ENCODE measurements at regions not wholly inside any gene's neighbourhood (a gene's known extent, or its start where the extent isn't known, plus 50 kb on each side); places are given as distances from the start of the nearest gene placed in this dataset.
"Not testable (repeated sequence)": the region's sequence is repeated elsewhere in the genome, so short reads cannot be mapped to it uniquely, and the experiment has no call there.

DNA sequence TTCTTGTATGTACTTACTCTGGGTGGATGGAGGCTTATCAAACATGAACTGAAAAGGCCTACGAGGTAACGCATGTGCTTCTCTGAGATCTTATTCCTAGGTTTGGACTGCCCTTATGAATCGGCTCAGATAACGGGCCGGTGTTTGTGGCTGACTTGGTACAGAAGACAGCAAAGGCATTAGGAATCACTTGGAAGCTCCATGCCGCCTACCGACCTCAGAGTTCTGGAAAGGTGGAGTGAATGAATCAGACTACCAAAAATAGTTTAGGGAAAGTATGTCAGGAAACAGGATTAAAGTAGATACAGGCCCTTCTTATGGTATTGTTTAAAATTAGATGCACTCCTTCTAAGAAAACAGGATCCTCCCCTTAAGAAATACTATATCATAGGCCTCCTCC, 172.4 kb upstream of the PCDH9 start:
- FAIRE-seq (no peak), DNase-seq (ENCODE audit: low spot score) (no peak)

DNA sequence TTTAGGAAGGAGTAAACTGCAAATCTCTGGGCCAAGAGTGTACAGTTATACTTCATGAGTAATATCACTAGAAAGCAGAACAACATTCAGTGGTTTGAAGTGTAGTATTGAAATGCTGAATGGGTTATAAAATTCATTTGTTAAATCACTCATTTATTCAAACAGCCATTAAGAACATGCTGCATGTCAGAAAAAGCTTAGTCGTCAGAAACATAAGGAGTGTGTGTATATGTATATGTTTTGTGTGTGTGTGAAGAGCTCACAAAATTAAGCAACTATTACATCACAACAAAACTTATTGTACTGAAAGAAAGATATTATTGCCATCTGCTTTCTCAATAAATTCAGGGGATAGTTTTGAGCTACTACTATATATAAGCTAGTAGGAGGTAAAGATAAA, 165.4 kb upstream of the PCDH9 start:
- no peak for FAIRE-seq
- no peak for DNase-seq (ENCODE audit: low spot score)

DNA sequence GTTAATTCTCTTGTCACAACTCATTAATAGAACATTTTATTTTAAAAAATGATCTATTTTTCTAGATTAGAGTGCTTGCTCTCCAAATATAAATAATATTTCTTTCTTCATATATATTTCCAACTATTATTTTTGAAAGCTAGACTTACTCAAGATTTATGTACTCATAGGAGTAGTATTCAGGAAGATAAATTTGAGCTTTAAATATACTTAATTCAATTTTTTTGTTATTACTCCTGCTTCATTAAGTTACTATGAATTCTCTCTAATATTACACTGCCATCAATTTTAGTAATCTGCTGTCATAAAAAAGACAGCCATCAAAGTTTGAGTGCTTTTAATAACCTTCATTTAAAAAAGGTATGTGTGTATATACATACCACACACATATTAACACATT, 161.9 kb upstream of the PCDH9 start:
- FAIRE-seq (no peak), DNase-seq (ENCODE audit: low spot score) (no peak)

DNA sequence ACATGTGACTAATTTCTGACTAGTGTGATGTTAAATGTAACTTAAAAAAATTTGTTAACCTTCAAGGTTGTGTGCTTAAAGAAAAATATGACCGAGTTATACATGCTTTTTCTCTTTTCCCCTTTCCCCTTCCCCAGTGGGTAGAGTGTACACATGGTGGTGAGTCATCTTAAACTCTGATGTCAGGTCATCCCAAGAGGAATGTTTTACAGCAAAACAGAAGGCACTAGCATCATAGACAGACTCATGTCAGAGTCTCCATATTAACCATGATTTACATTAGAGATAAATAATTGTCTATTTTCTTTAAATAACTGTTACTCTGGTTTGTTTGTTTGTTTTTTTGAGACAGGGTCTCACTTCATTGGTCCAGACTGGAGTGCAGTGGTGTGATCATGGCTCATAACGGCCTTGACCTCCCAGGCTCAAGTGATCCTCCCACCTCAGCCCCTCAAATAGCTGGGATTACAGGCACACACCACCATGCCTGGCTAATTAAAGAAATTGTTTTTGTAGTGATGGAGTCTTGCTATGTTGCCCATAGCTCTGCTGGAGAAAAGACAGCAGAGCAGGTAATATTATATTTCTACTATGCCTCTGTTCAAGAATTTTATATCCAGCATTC, 160.4 kb upstream of the PCDH9 start:
- no peak for FAIRE-seq

DNA sequence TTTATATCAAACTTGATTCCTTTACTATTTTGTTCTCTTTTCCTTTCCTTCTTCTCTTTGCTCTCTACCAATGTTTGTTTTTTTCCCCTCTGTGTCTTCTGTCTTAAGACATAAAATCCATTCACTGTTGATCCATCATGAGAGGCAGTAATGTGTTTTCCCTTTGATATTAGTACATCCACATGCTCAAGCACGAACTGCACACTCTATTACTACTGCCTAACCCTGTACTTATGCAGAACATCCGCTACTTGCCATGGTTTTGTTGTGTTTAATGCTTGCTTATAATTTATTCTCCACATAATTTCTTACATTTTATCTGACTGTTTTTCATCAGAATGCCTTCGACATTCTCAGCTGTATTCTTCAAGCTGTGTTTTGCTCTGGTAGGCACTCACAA, 159.0 kb upstream of the PCDH9 start:
- no peak for DNase-seq (ENCODE audit: low spot score)
- FAIRE-seq = no peak

More for the DNA sequence above, 160.4 kb upstream of the PCDH9 start:
- DNase-seq (ENCODE audit: low spot score) = no peak

DNA sequence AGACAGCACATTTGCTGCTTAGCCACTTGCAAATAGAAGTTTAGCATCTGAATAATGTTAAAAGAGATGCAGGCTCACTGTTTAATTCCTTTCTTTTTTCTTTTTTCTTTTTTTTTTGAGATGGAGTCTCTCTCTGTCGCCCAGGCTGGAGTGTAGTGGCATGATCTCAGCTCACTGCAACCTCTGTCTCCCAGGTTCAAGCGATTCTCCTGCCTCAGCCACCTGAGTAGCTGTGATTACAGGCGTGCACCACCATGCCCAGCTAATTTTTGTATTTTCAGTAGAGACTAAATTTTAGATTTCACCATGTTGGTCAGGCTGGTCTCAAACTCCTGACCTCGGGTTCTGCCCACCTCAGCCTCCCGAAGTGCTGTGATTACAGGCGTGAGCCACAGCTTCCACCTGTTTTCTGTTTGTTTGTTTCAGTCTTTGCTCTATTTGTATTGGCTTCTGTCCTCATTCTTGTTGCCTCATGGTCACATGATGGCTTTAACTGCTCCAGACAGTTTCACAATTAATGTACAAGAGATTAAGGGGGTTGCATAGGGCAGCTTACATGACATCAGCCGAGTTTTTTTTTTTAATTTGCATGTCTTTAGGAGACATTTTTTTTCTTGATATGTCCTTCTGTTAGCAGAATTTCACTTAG, 153.1 kb upstream of the PCDH9 start:
- FAIRE-seq = not testable (repeated sequence)

DNA sequence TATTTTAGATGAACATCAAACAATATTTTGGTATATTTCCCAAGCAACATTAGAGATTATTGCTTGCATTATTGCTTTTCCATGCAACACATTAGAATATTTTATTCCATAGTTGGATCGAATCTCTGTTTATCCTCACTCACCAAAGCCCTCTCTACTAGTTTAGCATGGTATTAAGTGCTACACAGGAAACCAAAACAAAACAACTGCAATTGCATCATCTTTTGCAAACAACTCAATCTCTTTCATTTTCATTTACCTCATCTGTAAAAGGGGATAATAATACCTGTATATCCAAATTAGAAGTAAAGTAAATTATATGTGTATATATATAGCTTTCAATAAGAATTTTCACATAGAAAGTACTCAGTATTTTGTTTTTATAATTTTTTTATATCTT, 147.8 kb upstream of the PCDH9 start:
- DNase-seq (ENCODE audit: low spot score) = no peak
- FAIRE-seq = no peak

More for the DNA sequence above, 153.1 kb upstream of the PCDH9 start:
- not testable (repeated sequence) for DNase-seq (ENCODE audit: low spot score)

DNA sequence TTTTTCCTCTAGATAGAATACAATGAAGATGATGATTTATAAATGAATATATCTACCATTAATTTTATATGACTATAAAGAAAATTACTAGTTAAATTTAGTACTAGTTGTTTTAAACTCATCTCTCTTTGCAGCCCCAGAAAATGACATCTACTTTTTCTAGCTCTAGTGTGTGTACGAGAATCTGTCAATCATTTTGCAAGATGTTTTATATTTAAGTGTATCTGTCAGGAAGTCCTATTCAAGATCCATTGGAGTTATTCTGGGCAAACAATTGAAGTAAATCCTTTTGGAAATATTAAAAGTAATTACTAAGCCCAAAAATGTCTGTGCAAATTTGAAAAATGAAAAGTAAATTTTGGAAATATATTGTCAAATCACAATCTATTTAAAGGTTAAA, 144.3 kb upstream of the PCDH9 start:
- no peak for FAIRE-seq
- DNase-seq (ENCODE audit: low spot score) = no peak

DNA sequence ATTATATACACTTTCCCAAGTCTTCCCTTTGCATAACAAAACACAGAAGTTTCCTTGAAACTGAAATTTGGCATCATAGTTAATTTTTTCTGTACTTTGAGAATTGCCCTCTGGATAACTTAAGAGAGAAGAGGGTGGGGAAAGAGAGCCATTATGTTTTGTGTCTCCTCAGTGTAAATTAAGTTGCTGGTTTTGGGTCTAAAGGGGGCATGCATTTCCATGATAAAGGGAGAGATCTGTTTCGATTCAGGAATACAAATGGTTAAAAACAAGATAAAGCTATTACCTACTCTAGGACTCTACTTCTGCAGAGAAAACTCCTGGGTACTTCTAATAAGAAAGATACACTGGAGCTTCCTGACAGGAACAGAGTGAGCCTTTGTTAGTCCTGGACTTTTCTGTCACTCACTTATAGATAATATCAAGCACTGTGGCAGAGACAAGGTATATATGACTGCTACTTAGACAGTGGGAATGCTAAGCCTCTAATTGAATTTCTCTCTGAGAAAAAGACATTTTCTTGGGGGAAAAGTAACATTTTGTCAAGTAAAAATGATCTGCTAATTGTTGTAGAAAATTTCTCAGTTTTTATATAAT, 142.8 kb upstream of the PCDH9 start:
- DNase-seq (ENCODE audit: low spot score) (no peak), FAIRE-seq (no peak)

DNA sequence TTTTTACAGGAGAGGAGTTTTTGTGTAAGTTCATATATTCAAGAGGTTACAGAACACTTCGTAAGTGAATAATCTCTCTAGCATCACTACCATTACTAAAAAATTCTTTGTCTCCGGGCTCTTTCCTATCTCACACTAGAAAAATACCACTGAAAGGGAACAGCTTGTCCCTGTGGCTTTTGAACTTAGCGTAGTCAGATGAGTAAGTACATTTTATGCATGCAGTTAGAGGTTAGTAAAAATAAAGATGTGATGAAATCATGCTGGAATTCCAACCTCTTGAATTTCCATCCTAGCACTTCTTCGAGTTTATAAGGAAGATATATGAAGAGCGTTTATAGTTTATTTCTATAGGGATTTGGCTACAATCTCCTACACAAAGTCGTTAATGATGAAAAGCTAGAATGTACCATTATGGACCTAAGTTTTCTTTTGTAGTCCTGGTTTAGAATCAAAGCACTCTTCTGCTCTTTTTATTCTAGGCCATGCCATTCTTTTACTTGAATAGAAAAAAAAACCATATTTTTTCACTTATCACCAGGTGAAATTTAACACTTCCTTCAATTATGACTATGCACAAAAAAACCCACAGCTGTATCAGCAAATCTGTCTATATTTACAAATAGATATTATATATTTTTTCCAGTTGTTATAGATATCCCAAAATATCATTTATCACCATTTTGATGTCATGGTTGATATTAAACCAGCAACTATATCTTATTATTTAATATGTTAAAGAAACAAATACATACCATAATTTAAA, 139.9 kb upstream of the PCDH9 start:
- FAIRE-seq = no peak
- DNase-seq (ENCODE audit: low spot score) = peak; percentile 67

DNA sequence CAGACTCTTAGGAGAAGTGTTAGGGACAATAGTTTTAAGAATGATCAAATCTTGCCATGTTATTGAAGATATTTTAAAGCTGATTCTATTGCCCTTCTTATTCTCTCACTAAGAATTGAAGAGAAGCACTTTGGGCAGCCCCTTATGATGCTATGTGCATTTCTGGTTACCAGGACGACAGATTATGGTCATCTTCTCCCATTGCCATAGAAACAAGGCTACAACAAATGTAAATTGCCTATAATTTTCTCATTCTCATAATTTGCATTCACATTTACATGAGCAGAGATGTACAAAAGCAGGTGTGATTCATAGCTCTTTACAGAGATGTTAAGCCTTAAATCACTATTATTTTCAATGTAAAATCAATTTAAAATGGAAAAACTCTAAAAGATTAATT, 137.3 kb upstream of the PCDH9 start:
- FAIRE-seq (no peak), DNase-seq (ENCODE audit: low spot score) (no peak)

DNA sequence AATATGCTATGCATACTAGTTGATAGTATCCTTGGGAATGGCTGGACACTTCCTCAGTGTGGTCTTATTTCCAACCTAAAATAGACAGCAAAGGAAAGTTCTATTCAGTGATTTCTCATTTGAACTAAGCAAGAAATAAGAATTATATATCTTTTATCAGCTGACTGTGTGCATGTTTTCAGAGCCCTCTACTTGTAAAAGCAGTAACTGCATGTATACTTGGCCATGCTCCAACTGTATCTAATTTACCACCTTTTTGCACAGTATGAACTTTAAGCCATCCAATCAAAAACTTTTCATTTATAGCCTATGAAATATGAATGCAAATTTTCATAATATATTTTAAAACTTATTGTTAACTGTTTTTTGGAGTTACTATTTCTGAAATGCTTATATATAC, 136.4 kb upstream of the PCDH9 start:
- DNase-seq (ENCODE audit: low spot score) (no peak), FAIRE-seq (no peak)

DNA sequence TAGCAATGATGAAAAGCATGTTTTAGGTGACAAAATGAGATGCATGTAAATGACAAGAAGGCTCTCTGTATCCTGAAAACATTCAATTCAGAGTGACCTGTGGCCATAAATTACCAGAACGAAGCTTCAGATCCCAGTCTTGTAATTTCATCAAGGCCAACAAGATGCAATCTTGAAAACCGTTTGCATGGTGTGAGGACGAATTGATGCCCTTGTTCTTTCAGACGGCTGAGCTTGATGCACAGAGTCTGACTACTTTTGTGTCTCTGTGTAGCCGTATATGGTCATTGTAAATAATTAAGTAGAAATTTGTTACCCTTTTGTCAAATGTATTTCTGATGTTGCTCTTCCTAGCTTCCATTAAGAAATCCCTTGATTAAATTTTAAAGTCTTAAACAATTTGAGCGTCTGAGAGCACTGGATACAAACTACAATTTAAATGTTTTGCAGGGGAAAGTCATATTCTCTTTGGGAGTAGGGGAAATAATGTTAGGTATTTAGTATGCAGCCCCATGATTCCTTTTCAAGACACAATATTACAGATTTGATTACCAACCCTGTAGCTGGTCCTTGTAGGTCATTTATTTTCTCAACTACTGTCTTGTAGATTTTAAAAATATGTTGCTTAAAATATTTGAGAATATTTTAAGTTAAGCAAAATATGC, 125.8 kb upstream of the PCDH9 start:
- FAIRE-seq (no peak), DNase-seq (ENCODE audit: low spot score) (no peak)

DNA sequence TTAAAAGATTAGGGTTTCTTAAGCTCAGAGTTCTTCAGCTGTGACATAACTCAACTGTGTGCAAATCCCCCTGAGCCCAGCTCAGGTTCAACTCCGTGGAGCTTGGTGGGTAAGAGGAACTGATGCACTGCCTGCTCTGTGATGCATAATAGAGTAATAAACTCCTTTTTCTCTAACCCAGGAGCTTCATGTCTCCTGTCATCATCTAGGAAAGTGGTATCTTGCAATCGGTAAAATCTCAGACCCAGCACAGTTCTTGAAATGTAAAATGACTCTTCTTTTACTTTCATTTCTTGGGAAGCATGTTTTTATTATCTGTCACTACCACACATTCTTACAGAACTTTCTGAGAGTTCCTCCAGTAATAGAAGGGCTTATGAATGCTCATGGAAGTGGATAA, 123.8 kb upstream of the PCDH9 start:
- DNase-seq (ENCODE audit: low spot score) (no peak), FAIRE-seq (no peak)

DNA sequence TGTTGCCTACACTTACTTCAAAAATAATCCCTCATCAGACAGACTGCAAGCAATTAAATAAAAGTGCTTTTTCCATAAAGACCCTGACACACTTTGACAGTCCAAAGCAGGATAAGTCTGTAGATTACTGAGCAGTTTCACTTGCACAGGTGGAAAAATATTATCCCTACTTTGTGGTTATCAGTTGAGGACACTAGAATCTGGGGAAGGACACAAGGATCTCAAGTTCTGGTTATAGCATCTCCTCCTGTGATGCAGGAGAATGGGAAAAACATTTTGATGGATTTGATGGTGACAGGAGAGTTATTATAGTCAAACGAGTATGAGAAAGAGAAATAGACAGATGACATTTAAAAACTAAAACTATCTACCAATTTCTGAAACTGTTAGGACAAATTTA, 122.9 kb upstream of the PCDH9 start:
- FAIRE-seq = no peak
- DNase-seq (ENCODE audit: low spot score) = no peak

DNA sequence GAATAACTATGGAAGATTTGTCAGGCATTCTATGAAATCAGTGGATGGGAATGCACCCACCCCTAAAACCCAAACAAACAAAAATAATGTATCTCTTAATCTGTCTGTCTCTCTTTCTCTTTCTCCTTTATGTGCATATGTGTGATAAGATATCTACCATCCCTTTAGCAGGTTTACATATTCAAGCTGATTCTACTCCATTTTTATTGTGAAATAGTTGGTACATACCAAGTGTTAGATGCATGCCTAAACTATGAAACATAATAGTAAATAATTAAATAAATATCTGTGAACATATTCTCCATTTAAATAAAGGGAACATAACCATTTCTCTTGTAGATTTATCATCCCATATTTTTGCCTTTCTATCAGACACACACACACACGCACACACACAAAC, 121.8 kb upstream of the PCDH9 start:
- no peak for DNase-seq (ENCODE audit: low spot score)
- no peak for FAIRE-seq

DNA sequence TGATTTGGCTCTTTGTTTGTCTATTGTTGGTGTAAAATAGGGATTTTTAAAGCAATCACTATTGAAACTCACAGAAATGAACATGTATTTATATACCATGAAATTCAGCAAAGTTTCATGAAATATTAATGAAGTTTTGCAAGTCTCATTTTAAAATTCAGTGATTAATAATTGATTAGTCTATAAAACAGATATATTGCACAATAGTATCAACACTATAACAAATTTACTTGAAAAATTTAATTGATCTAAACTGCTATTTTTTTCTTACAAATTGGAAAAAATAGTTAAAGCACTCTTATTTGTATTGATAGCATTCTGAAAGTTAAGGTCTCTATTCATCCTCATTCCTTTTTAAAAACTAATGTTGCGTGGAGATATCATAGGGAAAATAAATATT, 121.0 kb upstream of the PCDH9 start:
- no peak for FAIRE-seq
- DNase-seq (ENCODE audit: low spot score) = no peak

DNA sequence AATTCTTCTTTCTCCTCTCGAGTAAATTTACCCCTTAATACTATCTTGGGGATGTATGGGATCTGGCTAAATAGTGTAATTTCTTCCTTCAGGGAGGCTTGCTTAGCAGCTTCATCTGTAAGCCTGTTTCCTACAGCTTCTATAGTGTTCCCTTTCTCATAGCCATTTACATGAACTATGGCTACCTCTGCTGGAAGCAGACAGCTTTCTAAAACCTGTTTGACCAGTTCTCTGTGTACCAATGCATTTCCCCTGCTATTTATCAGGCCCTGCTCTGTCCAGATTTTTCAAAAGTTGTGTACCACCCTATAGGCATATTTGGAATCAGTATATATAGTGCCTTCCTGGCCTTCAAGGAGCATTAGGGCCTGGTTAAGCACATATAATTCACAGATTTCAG, 113.6 kb upstream of the PCDH9 start:
- no peak for DNase-seq (ENCODE audit: low spot score)
- no peak for FAIRE-seq

DNA sequence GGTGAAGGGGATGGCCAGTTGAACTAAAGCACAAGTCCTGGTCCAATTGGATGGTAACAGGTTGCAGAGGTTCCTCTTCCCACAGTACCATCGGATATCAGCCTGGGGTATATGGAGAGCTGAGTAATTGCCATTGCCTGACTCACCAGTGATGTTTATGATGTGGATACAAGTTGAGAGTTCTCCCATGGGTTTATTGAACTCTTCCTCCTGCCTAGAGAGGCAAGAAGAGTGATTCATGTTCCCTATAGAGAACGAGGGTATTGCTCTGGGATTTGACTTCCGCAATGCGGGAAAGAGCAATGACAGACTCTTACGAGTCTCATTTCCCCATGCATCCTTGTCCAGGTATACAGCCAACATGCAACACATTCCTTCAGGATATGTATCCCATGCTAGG, 111.3 kb upstream of the PCDH9 start:
- no peak for DNase-seq (ENCODE audit: low spot score)
- FAIRE-seq = no peak

DNA sequence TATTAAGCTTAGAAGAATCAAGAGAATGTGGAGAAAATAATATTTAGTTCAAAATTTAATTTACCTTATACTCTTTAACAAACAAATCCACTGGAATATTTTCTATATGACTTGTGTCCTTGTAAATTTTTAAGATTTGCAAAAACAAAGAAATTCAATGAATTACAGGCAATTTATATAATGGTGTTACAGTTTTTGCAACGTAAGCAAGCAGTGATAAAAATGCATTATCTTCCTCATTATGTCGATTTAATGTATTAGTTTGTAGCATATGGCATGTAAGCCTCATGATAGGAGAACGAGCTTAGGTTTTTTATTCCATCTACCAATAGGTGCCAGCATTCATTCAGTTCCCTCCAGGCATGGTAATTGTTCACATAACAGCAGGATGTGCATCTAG, 100.0 kb upstream of the PCDH9 start:
- FAIRE-seq = no peak
- no peak for DNase-seq (ENCODE audit: low spot score)

DNA sequence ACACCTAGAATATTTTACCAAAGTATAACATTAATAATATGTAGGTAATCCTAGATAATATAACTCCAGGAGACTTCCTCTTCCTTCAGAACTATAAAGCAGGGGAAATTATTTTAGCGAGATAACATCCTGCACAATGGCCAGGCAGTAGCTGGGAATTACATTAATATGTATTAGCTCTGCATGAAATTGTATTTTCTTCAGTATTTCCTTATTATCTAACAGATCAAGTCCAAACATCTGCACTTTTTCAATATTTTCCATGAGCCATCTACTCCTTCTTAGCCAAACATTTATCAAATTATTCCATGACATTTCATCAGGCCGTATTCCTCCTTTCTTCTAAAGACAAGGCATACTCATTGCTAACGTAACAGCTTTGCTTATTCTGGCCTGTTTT, 98.8 kb upstream of the PCDH9 start:
- no peak for FAIRE-seq
- no peak for DNase-seq (ENCODE audit: low spot score)

DNA sequence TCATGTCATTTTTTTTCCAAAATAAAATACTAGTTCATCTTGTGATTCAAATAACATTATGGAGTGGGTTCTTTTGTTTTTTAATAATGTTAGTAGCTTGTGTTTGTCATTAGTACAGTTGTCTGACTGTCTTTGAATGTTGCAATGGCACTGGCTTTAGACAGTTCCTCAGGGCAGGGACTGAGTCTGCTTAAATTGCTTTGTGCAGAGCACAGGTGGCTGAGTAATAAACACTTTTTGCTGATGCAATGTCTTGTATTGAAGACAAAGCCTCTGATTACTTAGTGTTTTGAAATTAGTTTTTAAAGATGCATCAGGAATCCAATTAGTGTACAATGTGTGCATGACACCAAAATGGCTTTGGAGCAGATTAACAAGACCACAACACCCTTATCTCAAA, 88.7 kb upstream of the PCDH9 start:
- FAIRE-seq = no peak
- DNase-seq (ENCODE audit: low spot score) = no peak
